ENCODE measurements at regions not wholly inside any gene's neighbourhood (a gene's known extent, or its start where the extent isn't known, plus 50 kb on each side); places are given as distances from the start of the nearest gene placed in this dataset.
"Not testable (repeated sequence)": the region's sequence is repeated elsewhere in the genome, so short reads cannot be mapped to it uniquely, and the experiment has no call there.

- H3K4me3 ChIP-seq (ENCODE audit: low read length), result no peak overlapping the region
- H3K4me1 ChIP-seq (ENCODE audit: control insufficient read depth, low read length), result peaks cover 28% of the 10 kb centered on the region
Observed at GRCh38 chr2:11877764-11878163, 131.3 kb downstream of the LPIN1 start.

DNA sequence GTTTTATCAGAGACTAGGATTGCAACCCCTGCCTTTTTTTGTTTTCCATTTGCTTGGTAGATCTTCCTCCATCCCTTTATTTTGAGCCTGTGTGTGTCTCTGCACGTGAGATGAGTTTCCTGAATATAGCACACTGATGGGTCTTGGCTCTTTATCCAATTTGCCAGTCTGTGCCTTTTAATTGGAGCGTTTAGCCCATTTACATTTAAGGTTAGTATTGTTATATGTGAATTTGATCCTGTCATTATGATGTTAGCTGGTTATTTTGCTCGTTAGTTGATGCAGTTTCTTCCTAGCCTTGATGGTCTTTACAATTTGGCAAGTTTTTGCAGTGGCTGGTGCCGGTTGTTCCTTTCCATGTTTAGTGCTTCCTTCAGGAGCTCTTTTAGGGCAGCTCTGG lies 138.8 kb downstream of the LPIN1 start:
- H3K4me3 ChIP-seq (ENCODE audit: low read length); H3K9me3 ChIP-seq (ENCODE audit: control insufficient read depth, insufficient read depth, low read length); H3K4me2 ChIP-seq (ENCODE audit: low read length); H3F3A ChIP-seq (ENCODE audit: control insufficient read depth, insufficient read depth); H3K79me2 ChIP-seq (ENCODE audit: control insufficient read depth, low read length); H3K27ac ChIP-seq (ENCODE audit: low read depth, low read length); H3K36me3 ChIP-seq (ENCODE audit: control insufficient read depth, low read length); H4K20me1 ChIP-seq (ENCODE audit: control insufficient read depth, insufficient read depth, low read depth, low read length); H3K9me2 ChIP-seq (replicated peaks; ENCODE audit: control insufficient read depth, low read length); H3K27me3 ChIP-seq (ENCODE audit: control insufficient read depth, low read length); H3K4me1 ChIP-seq (ENCODE audit: control insufficient read depth, low read length): not testable (repeated sequence)

More at GRCh38 chr2:11877764-11878163, 131.3 kb downstream of the LPIN1 start:
- Histone ChIP-seq H3F3A (ENCODE audit: control insufficient read depth, insufficient read depth) (no peaks in the 10 kb centered on the region), H3K27ac (ENCODE audit: low read depth, low read length) (no peak overlapping the region), H3K79me2 (ENCODE audit: control insufficient read depth, low read length) (no peaks in the 10 kb centered on the region), H3K9me3 (ENCODE audit: control insufficient read depth, insufficient read depth, low read length) (no peaks in the 10 kb centered on the region), H3K4me2 (ENCODE audit: low read length) (no peak overlapping the region), H4K20me1 (ENCODE audit: control insufficient read depth, insufficient read depth, low read depth, low read length) (no peaks in the 10 kb centered on the region), H3K36me3 (ENCODE audit: control insufficient read depth, low read length) (no peaks in the 10 kb centered on the region), H3K27me3 (ENCODE audit: control insufficient read depth, low read length) (no peaks in the 10 kb centered on the region), H3K9me2 (replicated peaks; ENCODE audit: control insufficient read depth, low read length) (no peaks in the 10 kb centered on the region)
- no peak for TF ChIP-seq EZH2phosphoT487 (IDR thresholded peaks at IDR 0.05; ENCODE audit: borderline replicate concordance, low read length)
- TF ChIP-seq, protein P1, sequence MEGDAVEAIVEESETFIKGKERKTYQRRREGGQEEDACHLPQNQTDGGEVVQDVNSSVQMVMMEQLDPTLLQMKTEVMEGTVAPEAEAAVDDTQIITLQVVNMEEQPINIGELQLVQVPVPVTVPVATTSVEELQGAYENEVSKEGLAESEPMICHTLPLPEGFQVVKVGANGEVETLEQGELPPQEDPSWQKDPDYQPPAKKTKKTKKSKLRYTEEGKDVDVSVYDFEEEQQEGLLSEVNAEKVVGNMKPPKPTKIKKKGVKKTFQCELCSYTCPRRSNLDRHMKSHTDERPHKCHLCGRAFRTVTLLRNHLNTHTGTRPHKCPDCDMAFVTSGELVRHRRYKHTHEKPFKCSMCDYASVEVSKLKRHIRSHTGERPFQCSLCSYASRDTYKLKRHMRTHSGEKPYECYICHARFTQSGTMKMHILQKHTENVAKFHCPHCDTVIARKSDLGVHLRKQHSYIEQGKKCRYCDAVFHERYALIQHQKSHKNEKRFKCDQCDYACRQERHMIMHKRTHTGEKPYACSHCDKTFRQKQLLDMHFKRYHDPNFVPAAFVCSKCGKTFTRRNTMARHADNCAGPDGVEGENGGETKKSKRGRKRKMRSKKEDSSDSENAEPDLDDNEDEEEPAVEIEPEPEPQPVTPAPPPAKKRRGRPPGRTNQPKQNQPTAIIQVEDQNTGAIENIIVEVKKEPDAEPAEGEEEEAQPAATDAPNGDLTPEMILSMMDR (IDR thresholded peaks at IDR 0.05; ENCODE audit: low read depth, low read length, poor library complexity, severe bottlenecking), result no peak

GRCh38 chr2:11886899-11887298 lies 140.5 kb downstream of the LPIN1 start:
- not testable (repeated sequence) for H3K4me3 ChIP-seq (ENCODE audit: low read length); H3K4me2 ChIP-seq (ENCODE audit: low read length); H3K79me2 ChIP-seq (ENCODE audit: control insufficient read depth, low read length); H3K9me2 ChIP-seq (replicated peaks; ENCODE audit: control insufficient read depth, low read length); H3K27me3 ChIP-seq (ENCODE audit: control insufficient read depth, low read length); H3K36me3 ChIP-seq (ENCODE audit: control insufficient read depth, low read length); H3K27ac ChIP-seq (ENCODE audit: low read depth, low read length); H4K20me1 ChIP-seq (ENCODE audit: control insufficient read depth, insufficient read depth, low read depth, low read length); H3F3A ChIP-seq (ENCODE audit: control insufficient read depth, insufficient read depth); H3K4me1 ChIP-seq (ENCODE audit: control insufficient read depth, low read length)
- peaks cover 13% of the 10 kb centered on the region for H3K9me3 ChIP-seq (ENCODE audit: control insufficient read depth, insufficient read depth, low read length)

- Histone ChIP-seq H3K79me2 (ENCODE audit: control insufficient read depth, low read length) (no peaks in the 10 kb centered on the region), H3K9me2 (replicated peaks; ENCODE audit: control insufficient read depth, low read length) (no peaks in the 10 kb centered on the region), H3K36me3 (ENCODE audit: control insufficient read depth, low read length) (no peaks in the 10 kb centered on the region), H3K4me2 (ENCODE audit: low read length) (no peak overlapping the region), H3F3A (ENCODE audit: control insufficient read depth, insufficient read depth) (no peaks in the 10 kb centered on the region), H3K9me3 (ENCODE audit: control insufficient read depth, insufficient read depth, low read length) (peaks cover 28% of the 10 kb centered on the region), H3K4me3 (ENCODE audit: low read length) (no peak overlapping the region), H3K27me3 (ENCODE audit: control insufficient read depth, low read length) (no peaks in the 10 kb centered on the region), H3K4me1 (ENCODE audit: control insufficient read depth, low read length) (no peaks in the 10 kb centered on the region), H4K20me1 (ENCODE audit: control insufficient read depth, insufficient read depth, low read depth, low read length) (no peaks in the 10 kb centered on the region), H3K27ac (ENCODE audit: low read depth, low read length) (no peak overlapping the region)
- no peak for TF ChIP-seq EZH2phosphoT487 (IDR thresholded peaks at IDR 0.05; ENCODE audit: borderline replicate concordance, low read length)
- TF ChIP-seq, protein P1 (IDR thresholded peaks at IDR 0.05; ENCODE audit: low read depth, low read length, poor library complexity, severe bottlenecking), result no peak
Observed at GRCh38 chr2:11889101-11889850, 142.8 kb downstream of the LPIN1 start.
